ENCODE measurements at regions not wholly inside any gene's neighbourhood (a gene's known extent, or its start where the extent isn't known, plus 50 kb on each side); places are given as distances from the start of the nearest gene placed in this dataset.
A peak's percentile ranks its signal among the peaks of the same experiment; 100 is the strongest.

GRCh38 chr22:46029574-46030200 lies 52.7 kb upstream of the WNT7B start:
- H3K27me3 ChIP-seq = no peaks in the 10 kb centered on the region
- H3K36me3 ChIP-seq (replicated peaks in 1 of 2) = no peaks in the 10 kb centered on the region
- H3K4me1 ChIP-seq (replicated peaks in 1 of 2) = peaks cover 33 to 35% of the 10 kb centered on the region in 2 donors
- intact Hi-C loops (cut with DNase I) = no loop called here
- DNase-seq = peak in 4 of 7 donors; percentile 9 to 34 (median 13)
- TF ChIP-seq POLR2A (IDR thresholded peaks at IDR 0.05) = no peak
- TF ChIP-seq, protein P1, sequence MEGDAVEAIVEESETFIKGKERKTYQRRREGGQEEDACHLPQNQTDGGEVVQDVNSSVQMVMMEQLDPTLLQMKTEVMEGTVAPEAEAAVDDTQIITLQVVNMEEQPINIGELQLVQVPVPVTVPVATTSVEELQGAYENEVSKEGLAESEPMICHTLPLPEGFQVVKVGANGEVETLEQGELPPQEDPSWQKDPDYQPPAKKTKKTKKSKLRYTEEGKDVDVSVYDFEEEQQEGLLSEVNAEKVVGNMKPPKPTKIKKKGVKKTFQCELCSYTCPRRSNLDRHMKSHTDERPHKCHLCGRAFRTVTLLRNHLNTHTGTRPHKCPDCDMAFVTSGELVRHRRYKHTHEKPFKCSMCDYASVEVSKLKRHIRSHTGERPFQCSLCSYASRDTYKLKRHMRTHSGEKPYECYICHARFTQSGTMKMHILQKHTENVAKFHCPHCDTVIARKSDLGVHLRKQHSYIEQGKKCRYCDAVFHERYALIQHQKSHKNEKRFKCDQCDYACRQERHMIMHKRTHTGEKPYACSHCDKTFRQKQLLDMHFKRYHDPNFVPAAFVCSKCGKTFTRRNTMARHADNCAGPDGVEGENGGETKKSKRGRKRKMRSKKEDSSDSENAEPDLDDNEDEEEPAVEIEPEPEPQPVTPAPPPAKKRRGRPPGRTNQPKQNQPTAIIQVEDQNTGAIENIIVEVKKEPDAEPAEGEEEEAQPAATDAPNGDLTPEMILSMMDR (IDR thresholded peaks at IDR 0.05) = no peak
- H3K9me3 ChIP-seq (replicated peaks in 1 of 3) = no peaks in the 10 kb centered on the region
- 81 to 86% (median 84%) methylated on average over 6 of the region's 6 CpGs for WGBS, 4 donors
- no peak overlapping the region for H3K4me3 ChIP-seq
- H3K27ac ChIP-seq = no peak overlapping the region

- H3K4me3 ChIP-seq = no peak overlapping the region
- no peak for TF ChIP-seq POLR2A (IDR thresholded peaks at IDR 0.05)
- TF ChIP-seq, protein P1 (IDR thresholded peaks at IDR 0.05) = no peak
- intact Hi-C loops (cut with DNase I) = no loop called here
- 82 to 88% (median 87%) methylated on average over 10 to 11 of the region's 11 CpGs for WGBS, 4 donors
- DNase-seq = peak in 5 of 7 donors; percentile 8 to 49 (median 20)
- peak overlapping the region in 2 of 5 donors; percentile 17 to 92 for H3K27ac ChIP-seq
- H3K4me1 ChIP-seq (replicated peaks in 1 of 2) = peaks cover 33 to 41% of the 10 kb centered on the region in 2 donors
- H3K36me3 ChIP-seq (replicated peaks in 1 of 2) = no peaks in the 10 kb centered on the region
- H3K27me3 ChIP-seq = no peaks in the 10 kb centered on the region
- H3K9me3 ChIP-seq (replicated peaks in 1 of 3) = no peaks in the 10 kb centered on the region
These were observed 53.4 kb upstream of the WNT7B start for GRCh38 chr22:46030231-46030880.

- Histone ChIP-seq H3K9me3 (replicated peaks in 1 of 3) (no peaks in the 10 kb centered on the region), H3K4me1 (replicated peaks in 1 of 2) (peaks cover 33 to 41% of the 10 kb centered on the region in 2 donors), H3K27me3 (no peaks in the 10 kb centered on the region), H3K27ac (peak overlapping the region in 2 of 5 donors; percentile 17 to 92), H3K36me3 (replicated peaks in 1 of 2) (no peaks in the 10 kb centered on the region), H3K4me3 (no peak overlapping the region)
- intact Hi-C loops (cut with DNase I) = no loop called here
- TF ChIP-seq POLR2A (IDR thresholded peaks at IDR 0.05) = no peak
- TF ChIP-seq, protein P1 (IDR thresholded peaks at IDR 0.05) = no peak
- DNase-seq = peak in 5 of 7 donors; percentile 16 to 57 (median 24)
- WGBS, 4 donors = 63 to 77% (median 67%) methylated on average over 6 to 13 of the region's 13 CpGs
These were observed 54.1 kb upstream of the WNT7B start for GRCh38 chr22:46031066-46031465.

DNA sequence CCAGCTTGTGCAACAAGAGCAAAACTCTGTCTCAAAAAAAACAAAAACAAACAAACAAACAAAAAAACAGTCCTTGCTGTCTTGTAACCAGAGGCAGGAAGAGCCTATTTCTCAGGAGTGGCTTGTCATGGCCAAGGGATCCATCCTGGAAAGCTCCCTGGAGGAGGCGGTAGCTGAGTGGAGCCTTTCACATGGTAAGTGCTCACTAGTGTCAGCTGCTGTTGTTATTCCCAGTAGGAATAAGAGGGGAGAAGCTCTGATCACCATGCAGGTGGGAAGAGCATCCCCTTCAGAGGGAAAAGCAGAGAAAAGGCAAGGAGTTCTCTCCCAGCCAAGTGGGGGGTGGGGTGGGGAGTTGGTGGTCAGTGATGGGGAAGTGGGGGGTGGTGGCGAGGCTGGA lies 54.6 kb upstream of the WNT7B start:
- whole genome bisulfite sequencing, 4 donors = 82 to 96% (median 87%) methylated on average over 2 of the region's 2 CpGs
- Histone ChIP-seq H3K4me1 (replicated peaks in 1 of 2) (peaks cover 34 to 44% of the 10 kb centered on the region in 2 donors), H3K4me3 (no peak overlapping the region), H3K27me3 (no peaks in the 10 kb centered on the region), H3K27ac (peak overlapping the region in 1 of 5 donors; percentile 92), H3K36me3 (replicated peaks in 1 of 2) (no peaks in the 10 kb centered on the region), H3K9me3 (replicated peaks in 1 of 3) (no peaks in the 10 kb centered on the region)
- intact Hi-C loops (cut with DNase I) = no loop called here
- TF ChIP-seq, protein P1 (IDR thresholded peaks at IDR 0.05) = no peak
- no peak for TF ChIP-seq POLR2A (IDR thresholded peaks at IDR 0.05)
- DNase-seq = peak in 2 of 7 donors; percentile 14 to 27

Data from adrenal gland (tissue), 9 donors.